ENCODE measurements at regions not wholly inside any gene's neighbourhood (a gene's known extent, or its start where the extent isn't known, plus 50 kb on each side); places are given as distances from the start of the nearest gene placed in this dataset.

GRCh38 chr5:107266100-107266499, 404.6 kb downstream of the EFNA5 start:
- DNase-seq (ENCODE audit: low read depth in 2 of 3, low spot score in 2 of 3), result no peak

- no peak for DNase-seq (ENCODE audit: low read depth in 2 of 3, low spot score in 2 of 3)
Observed at GRCh38 chr5:107265193-107265592, 405.5 kb downstream of the EFNA5 start.

GRCh38 chr5:107263387-107264018, 407.2 kb downstream of the EFNA5 start:
- no peak for DNase-seq (ENCODE audit: low read depth in 2 of 3, low spot score in 2 of 3)

- DNase-seq (ENCODE audit: low read depth in 2 of 3, low spot score in 2 of 3), result no peak
Observed at GRCh38 chr5:107257885-107258520, 412.7 kb downstream of the EFNA5 start.

GRCh38 chr5:107254902-107255234, 415.9 kb downstream of the EFNA5 start:
- DNase-seq (ENCODE audit: low read depth in 2 of 3, low spot score in 2 of 3), result no peak

GRCh38 chr5:107254214-107254901, 416.4 kb downstream of the EFNA5 start:
- DNase-seq (ENCODE audit: low read depth in 2 of 3, low spot score in 2 of 3), result no peak

GRCh38 chr5:107253246-107253645, 417.5 kb downstream of the EFNA5 start:
- DNase-seq (ENCODE audit: low read depth in 2 of 3, low spot score in 2 of 3), result no peak

- DNase-seq (ENCODE audit: low read depth in 2 of 3, low spot score in 2 of 3), result no peak
Observed at GRCh38 chr5:107251151-107251550, 419.6 kb downstream of the EFNA5 start.

- peak in 2 of 3 experiments; percentile 3 for DNase-seq (ENCODE audit: low read depth in 2 of 3, low spot score in 2 of 3)
Observed at GRCh38 chr5:107248066-107248695, 422.6 kb downstream of the EFNA5 start.

GRCh38 chr5:107247427-107247826, 423.3 kb downstream of the EFNA5 start:
- DNase-seq (ENCODE audit: low read depth in 2 of 3, low spot score in 2 of 3), result no peak

GRCh38 chr5:107243220-107243579, 427.5 kb downstream of the EFNA5 start:
- DNase-seq (ENCODE audit: low read depth in 2 of 3, low spot score in 2 of 3), result no peak

- DNase-seq (ENCODE audit: low read depth in 2 of 3, low spot score in 2 of 3), result no peak
Observed at GRCh38 chr5:107242411-107243219, 428.1 kb downstream of the EFNA5 start.

- DNase-seq (ENCODE audit: low read depth in 2 of 3, low spot score in 2 of 3), result no peak
Observed at GRCh38 chr5:107241841-107242240, 428.9 kb downstream of the EFNA5 start.

GRCh38 chr5:107235167-107235566, 435.6 kb downstream of the EFNA5 start:
- DNase-seq (ENCODE audit: low read depth in 2 of 3, low spot score in 2 of 3), result no peak

GRCh38 chr5:107232788-107233187, 437.9 kb downstream of the EFNA5 start:
- no peak for DNase-seq (ENCODE audit: low read depth in 2 of 3, low spot score in 2 of 3)

- no peak for DNase-seq (ENCODE audit: low read depth in 2 of 3, low spot score in 2 of 3)
Observed at GRCh38 chr5:107232293-107232692, 438.4 kb downstream of the EFNA5 start.

- DNase-seq (ENCODE audit: low read depth in 2 of 3, low spot score in 2 of 3), result no peak
Observed at GRCh38 chr5:107231191-107231590, 439.5 kb downstream of the EFNA5 start.

GRCh38 chr5:107230367-107230766, 440.4 kb downstream of the EFNA5 start:
- DNase-seq (ENCODE audit: low read depth in 2 of 3, low spot score in 2 of 3), result no peak

GRCh38 chr5:107228226-107228625, 442.5 kb downstream of the EFNA5 start:
- no peak for DNase-seq (ENCODE audit: low read depth in 2 of 3, low spot score in 2 of 3)

GRCh38 chr5:107224272-107224671, 446.5 kb downstream of the EFNA5 start:
- DNase-seq (ENCODE audit: low read depth in 2 of 3, low spot score in 2 of 3), result no peak

- no peak for DNase-seq (ENCODE audit: low read depth in 2 of 3, low spot score in 2 of 3)
Observed at GRCh38 chr5:107223066-107223465, 447.7 kb downstream of the EFNA5 start.
